KMS-11 (cell line): ENCODE measurements at regions not wholly inside any gene's neighbourhood (a gene's known extent, or its start where the extent isn't known, plus 50 kb on each side); places are given as distances from the start of the nearest gene placed in this dataset.

Experiments
- H2AFZ ChIP-seq: fragments of 200-600 bp; sonication (generic); 2 replicates; pipeline ENCODE4 v1.6.1; 2016; ENCODE audit warnings: antibody characterized with exemption, mixed run types, low read depth
- H3K27ac ChIP-seq: fragments of 200-600 bp; sonication (generic); 2 replicates; pipeline ENCODE4 v1.6.1; 2016; ENCODE audit warnings: mild to moderate bottlenecking, mixed run types
- H3K27me3 ChIP-seq: fragments of 200-600 bp; sonication (generic); 2 replicates; pipeline ENCODE4 v1.6.1; 2017; ENCODE audit warnings: mild to moderate bottlenecking, low read depth, mixed run types, moderate library complexity; ENCODE audit not compliant: insufficient read depth
- H3K36me3 ChIP-seq: fragments of 200-600 bp; sonication (generic); 2 replicates; pipeline ENCODE4 v1.6.1; 2017; ENCODE audit warnings: mild to moderate bottlenecking, mixed run types; ENCODE audit not compliant: insufficient read depth
- H3K4me1 ChIP-seq: fragments of 200-600 bp; sonication (generic); 2 replicates; pipeline ENCODE4 v1.6.1; 2016; ENCODE audit warnings: mild to moderate bottlenecking, low read depth, mixed run types; ENCODE audit not compliant: poor library complexity, severe bottlenecking
- H3K4me2 ChIP-seq: fragments of 200-600 bp; sonication (generic); 2 replicates; pipeline ENCODE4 v1.7.0; 2016; ENCODE audit warnings: mild to moderate bottlenecking, mixed run types
- H3K4me3 ChIP-seq: fragments of 200-600 bp; sonication (generic); IDR thresholded peaks from 2 replicates; pipeline ENCODE4 v1.6.1; 2017; ENCODE audit warnings: low read depth, low read length, mixed read lengths; ENCODE audit not compliant: insufficient read depth
- H3K79me2 ChIP-seq: fragments of 200-600 bp; sonication (generic); 2 replicates; pipeline ENCODE4 v1.6.1; 2016; ENCODE audit warnings: low read depth, mixed run types; ENCODE audit not compliant: insufficient read depth
- H3K9ac ChIP-seq: fragments of 200-600 bp; sonication (generic); 2 replicates; pipeline ENCODE4 v1.6.1; 2016; ENCODE audit warnings: mild to moderate bottlenecking, mixed run types
- H4K20me1 ChIP-seq: fragments of 200-600 bp; sonication (generic); 2 replicates; pipeline ENCODE4 v1.6.1; 2016; ENCODE audit warnings: mild to moderate bottlenecking, mixed run types; ENCODE audit not compliant: insufficient read depth
- TF ChIP-seq, protein P1 (sequence below): fragments of 200-600 bp; sonication (generic); conservative IDR thresholded peaks from 2 replicates; pipeline ENCODE4 v1.6.1; 2017; ENCODE audit warnings: low read depth, mild to moderate bottlenecking, antibody characterized with exemption, low read length, moderate library complexity, mixed read lengths

DNA sequence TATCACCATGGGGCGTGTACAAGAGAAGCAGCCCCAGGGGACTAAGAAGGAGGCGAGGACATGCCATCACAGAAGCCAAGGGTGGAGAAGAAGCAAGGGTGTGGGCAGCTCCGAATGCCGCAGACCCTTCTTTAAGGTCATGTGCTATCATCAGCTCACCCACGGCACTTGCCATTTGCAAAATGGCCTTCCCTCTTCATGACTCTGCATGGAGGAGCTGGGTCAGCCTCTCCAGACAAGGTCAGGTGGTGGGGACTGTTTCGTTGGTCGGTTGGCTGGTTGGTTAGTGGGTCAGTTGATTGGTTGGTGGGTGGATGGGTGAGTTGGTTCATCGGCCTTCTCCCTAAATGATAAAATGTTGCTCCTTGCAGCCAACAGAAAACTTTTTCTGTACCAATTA lies 622.5 kb downstream of the TBC1D22A start:
- Histone ChIP-seq H3K79me2 (no peaks in the 10 kb centered on the region), H3K9ac (no peak overlapping the region)

DNA sequence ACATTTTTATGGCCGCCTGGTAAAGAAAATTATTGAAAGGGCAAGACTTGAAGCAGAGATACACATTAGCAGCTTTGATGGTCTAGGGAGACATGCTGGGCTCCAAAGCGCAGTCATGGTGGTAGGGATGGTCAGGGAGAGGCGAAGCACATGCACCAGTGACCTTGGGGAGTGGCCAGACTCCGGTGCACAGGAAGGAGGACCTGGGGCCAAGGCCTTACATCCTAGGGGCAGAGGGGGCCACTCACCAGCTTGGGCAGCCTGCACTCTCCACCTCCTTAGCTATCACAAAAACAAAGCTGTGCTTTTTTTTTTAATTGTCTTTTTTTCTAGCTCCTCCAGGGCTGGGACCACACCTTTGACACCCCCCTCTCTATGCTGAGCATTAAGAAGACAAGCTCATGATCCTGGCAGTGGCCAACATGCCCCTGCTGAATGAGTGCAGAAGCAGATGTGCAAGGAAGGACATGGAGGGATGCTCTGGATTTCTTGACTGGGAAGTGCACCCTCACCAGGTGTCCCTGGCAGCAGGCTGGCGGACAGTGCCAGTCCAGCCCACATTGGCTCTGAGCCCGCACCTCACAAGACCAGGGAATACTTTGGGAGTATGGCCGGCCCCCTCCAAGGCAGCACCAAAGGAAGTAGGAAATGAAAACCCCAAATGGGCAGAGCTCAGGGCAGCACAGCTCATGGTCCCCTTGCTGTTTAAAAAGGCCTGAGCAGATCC lies 619.9 kb downstream of the TBC1D22A start:
- H2AFZ ChIP-seq, result no peak overlapping the region
- H3K27me3 ChIP-seq, result no peaks in the 10 kb centered on the region; the same call in 1 of the 2 replicates
- no peak overlapping the region for H3K4me3 ChIP-seq
- no peaks in the 10 kb centered on the region for H3K79me2 ChIP-seq
- H3K36me3 ChIP-seq, result no peaks in the 10 kb centered on the region
- H3K27ac ChIP-seq, result no peak overlapping the region
- TF ChIP-seq, protein P1, sequence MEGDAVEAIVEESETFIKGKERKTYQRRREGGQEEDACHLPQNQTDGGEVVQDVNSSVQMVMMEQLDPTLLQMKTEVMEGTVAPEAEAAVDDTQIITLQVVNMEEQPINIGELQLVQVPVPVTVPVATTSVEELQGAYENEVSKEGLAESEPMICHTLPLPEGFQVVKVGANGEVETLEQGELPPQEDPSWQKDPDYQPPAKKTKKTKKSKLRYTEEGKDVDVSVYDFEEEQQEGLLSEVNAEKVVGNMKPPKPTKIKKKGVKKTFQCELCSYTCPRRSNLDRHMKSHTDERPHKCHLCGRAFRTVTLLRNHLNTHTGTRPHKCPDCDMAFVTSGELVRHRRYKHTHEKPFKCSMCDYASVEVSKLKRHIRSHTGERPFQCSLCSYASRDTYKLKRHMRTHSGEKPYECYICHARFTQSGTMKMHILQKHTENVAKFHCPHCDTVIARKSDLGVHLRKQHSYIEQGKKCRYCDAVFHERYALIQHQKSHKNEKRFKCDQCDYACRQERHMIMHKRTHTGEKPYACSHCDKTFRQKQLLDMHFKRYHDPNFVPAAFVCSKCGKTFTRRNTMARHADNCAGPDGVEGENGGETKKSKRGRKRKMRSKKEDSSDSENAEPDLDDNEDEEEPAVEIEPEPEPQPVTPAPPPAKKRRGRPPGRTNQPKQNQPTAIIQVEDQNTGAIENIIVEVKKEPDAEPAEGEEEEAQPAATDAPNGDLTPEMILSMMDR, result no peak
- no peaks in the 10 kb centered on the region for H3K4me1 ChIP-seq
- H3K4me2 ChIP-seq, result no peak overlapping the region
- H4K20me1 ChIP-seq, result no peaks in the 10 kb centered on the region
- H3K9ac ChIP-seq, result no peak overlapping the region

More for the DNA sequence above, 622.5 kb downstream of the TBC1D22A start:
- Histone ChIP-seq H2AFZ (no peak overlapping the region), H3K4me1 (no peaks in the 10 kb centered on the region), H3K36me3 (no peaks in the 10 kb centered on the region), H3K4me3 (no peak overlapping the region), H3K4me2 (no peak overlapping the region), H3K27ac (no peak overlapping the region), H3K27me3 (no peaks in the 10 kb centered on the region; the same call in 1 of the 2 replicates), H4K20me1 (no peaks in the 10 kb centered on the region)
- TF ChIP-seq, protein P1, result no peak

DNA sequence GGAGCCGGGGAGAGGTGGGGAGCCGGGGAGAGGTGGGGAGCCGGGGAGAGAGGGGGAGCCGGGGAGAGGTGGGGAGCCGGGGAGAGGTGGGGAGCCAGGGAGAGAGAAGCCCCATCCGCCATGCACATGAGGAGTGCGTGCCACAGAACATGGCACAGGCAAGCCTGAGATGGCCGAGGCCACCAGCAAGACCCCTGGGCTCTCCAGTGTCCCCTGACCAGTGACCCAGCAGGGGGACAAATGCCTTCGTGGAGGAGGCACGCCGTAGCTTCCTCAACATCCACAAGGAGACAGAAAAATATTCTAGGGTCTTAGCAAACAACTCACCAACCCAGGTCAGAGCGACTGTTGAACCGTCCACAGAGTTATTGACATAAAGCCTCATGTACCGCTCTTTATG lies 618.8 kb downstream of the TBC1D22A start:
- Histone ChIP-seq H3K27ac (no peak overlapping the region), H3K4me2 (no peak overlapping the region), H3K27me3 (no peaks in the 10 kb centered on the region; the same call in 1 of the 2 replicates), H3K36me3 (no peaks in the 10 kb centered on the region), H3K4me1 (no peaks in the 10 kb centered on the region), H3K79me2 (no peaks in the 10 kb centered on the region), H3K4me3 (no peak overlapping the region), H2AFZ (no peak overlapping the region), H3K9ac (no peak overlapping the region), H4K20me1 (no peaks in the 10 kb centered on the region)
- TF ChIP-seq, protein P1, result no peak

DNA sequence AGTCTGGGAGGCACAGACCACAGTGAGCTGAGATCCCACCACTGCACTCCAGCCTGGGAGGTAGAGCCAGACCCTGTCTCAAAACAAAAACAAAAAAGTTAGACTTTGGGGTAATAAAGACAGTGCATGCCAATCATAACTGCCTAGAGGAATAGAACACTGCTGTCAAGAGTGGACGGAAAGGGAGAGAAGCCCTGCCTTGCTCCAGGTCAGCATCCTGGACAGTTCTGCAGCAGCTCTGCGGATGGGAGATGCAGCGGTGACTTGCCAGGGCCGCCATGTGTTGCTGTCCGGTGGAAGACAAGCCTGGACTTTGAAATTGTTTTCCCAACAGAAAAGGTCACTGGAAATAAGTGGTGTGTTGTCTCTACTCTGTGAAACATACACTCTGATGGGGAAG lies 618.2 kb downstream of the TBC1D22A start:
- Histone ChIP-seq H3K9ac (no peak overlapping the region), H3K4me2 (no peak overlapping the region), H3K4me1 (no peaks in the 10 kb centered on the region), H3K36me3 (no peaks in the 10 kb centered on the region), H3K27me3 (no peaks in the 10 kb centered on the region; the same call in 1 of the 2 replicates), H3K27ac (no peak overlapping the region), H3K79me2 (no peaks in the 10 kb centered on the region), H4K20me1 (no peaks in the 10 kb centered on the region), H3K4me3 (no peak overlapping the region), H2AFZ (no peak overlapping the region)
- TF ChIP-seq, protein P1, result no peak
